ENCODE measurements at regions not wholly inside any gene's neighbourhood (a gene's known extent, or its start where the extent isn't known, plus 50 kb on each side); places are given as distances from the start of the nearest gene placed in this dataset.
"Not testable (repeated sequence)": the region's sequence is repeated elsewhere in the genome, so short reads cannot be mapped to it uniquely, and the experiment has no call there.

GRCh38 chr2:91521944-91522343 is 2830.5 kb downstream of the RPIA start:
- H3K36me3 ChIP-seq (ENCODE audit: control insufficient read depth, insufficient read depth, low read length); H3K27me3 ChIP-seq (ENCODE audit: control insufficient read depth, insufficient read depth, low read length); H3K4me3 ChIP-seq (ENCODE audit: low read depth, low read length); DNase-seq (ENCODE audit: low read depth): not testable (repeated sequence)

GRCh38 chr2:91522877-91523276 is 2831.4 kb downstream of the RPIA start:
- not testable (repeated sequence) for DNase-seq (ENCODE audit: low read depth); H3K36me3 ChIP-seq (ENCODE audit: control insufficient read depth, insufficient read depth, low read length); H3K27me3 ChIP-seq (ENCODE audit: control insufficient read depth, insufficient read depth, low read length); H3K4me3 ChIP-seq (ENCODE audit: low read depth, low read length)

- H3K36me3 ChIP-seq (ENCODE audit: control insufficient read depth, insufficient read depth, low read length); H3K4me3 ChIP-seq (ENCODE audit: low read depth, low read length); DNase-seq (ENCODE audit: low read depth); H3K27me3 ChIP-seq (ENCODE audit: control insufficient read depth, insufficient read depth, low read length): not testable (repeated sequence)
Observed at GRCh38 chr2:91523751-91524150, 2832.3 kb downstream of the RPIA start.

- not testable (repeated sequence) for H3K27me3 ChIP-seq (ENCODE audit: control insufficient read depth, insufficient read depth, low read length); H3K36me3 ChIP-seq (ENCODE audit: control insufficient read depth, insufficient read depth, low read length); H3K4me3 ChIP-seq (ENCODE audit: low read depth, low read length); DNase-seq (ENCODE audit: low read depth)
Observed at GRCh38 chr2:91525587-91525986, 2834.1 kb downstream of the RPIA start.

- H3K27me3 ChIP-seq (ENCODE audit: control insufficient read depth, insufficient read depth, low read length); DNase-seq (ENCODE audit: low read depth); H3K4me3 ChIP-seq (ENCODE audit: low read depth, low read length); H3K36me3 ChIP-seq (ENCODE audit: control insufficient read depth, insufficient read depth, low read length): not testable (repeated sequence)
Observed at GRCh38 chr2:91526083-91526482, 2834.6 kb downstream of the RPIA start.

- not testable (repeated sequence) for DNase-seq (ENCODE audit: low read depth); H3K36me3 ChIP-seq (ENCODE audit: control insufficient read depth, insufficient read depth, low read length); H3K4me3 ChIP-seq (ENCODE audit: low read depth, low read length); H3K27me3 ChIP-seq (ENCODE audit: control insufficient read depth, insufficient read depth, low read length)
Observed at GRCh38 chr2:91527056-91527455, 2835.6 kb downstream of the RPIA start.

GRCh38 chr2:91527491-91528031 is 2836.1 kb downstream of the RPIA start:
- not testable (repeated sequence) for H3K4me3 ChIP-seq (ENCODE audit: low read depth, low read length); H3K36me3 ChIP-seq (ENCODE audit: control insufficient read depth, insufficient read depth, low read length); DNase-seq (ENCODE audit: low read depth); H3K27me3 ChIP-seq (ENCODE audit: control insufficient read depth, insufficient read depth, low read length)

- H3K27me3 ChIP-seq (ENCODE audit: control insufficient read depth, insufficient read depth, low read length); DNase-seq (ENCODE audit: low read depth); H3K36me3 ChIP-seq (ENCODE audit: control insufficient read depth, insufficient read depth, low read length); H3K4me3 ChIP-seq (ENCODE audit: low read depth, low read length): not testable (repeated sequence)
Observed at GRCh38 chr2:91528361-91528760, 2836.9 kb downstream of the RPIA start.

GRCh38 chr2:91536109-91536508 is 2844.6 kb downstream of the RPIA start:
- not testable (repeated sequence) for H3K4me3 ChIP-seq (ENCODE audit: low read depth, low read length); H3K36me3 ChIP-seq (ENCODE audit: control insufficient read depth, insufficient read depth, low read length); H3K27me3 ChIP-seq (ENCODE audit: control insufficient read depth, insufficient read depth, low read length); DNase-seq (ENCODE audit: low read depth)

- not testable (repeated sequence) for H3K27me3 ChIP-seq (ENCODE audit: control insufficient read depth, insufficient read depth, low read length); H3K4me3 ChIP-seq (ENCODE audit: low read depth, low read length); H3K36me3 ChIP-seq (ENCODE audit: control insufficient read depth, insufficient read depth, low read length); DNase-seq (ENCODE audit: low read depth)
Observed at GRCh38 chr2:91536549-91537263, 2845.2 kb downstream of the RPIA start.

GRCh38 chr2:91549316-91549715 is 2857.8 kb downstream of the RPIA start:
- DNase-seq (ENCODE audit: low read depth); H3K36me3 ChIP-seq (ENCODE audit: control insufficient read depth, insufficient read depth, low read length); H3K4me3 ChIP-seq (ENCODE audit: low read depth, low read length); H3K27me3 ChIP-seq (ENCODE audit: control insufficient read depth, insufficient read depth, low read length): not testable (repeated sequence)

GRCh38 chr2:91558234-91558633 is 2866.8 kb downstream of the RPIA start:
- not testable (repeated sequence) for H3K4me3 ChIP-seq (ENCODE audit: low read depth, low read length); DNase-seq (ENCODE audit: low read depth); H3K27me3 ChIP-seq (ENCODE audit: control insufficient read depth, insufficient read depth, low read length); H3K36me3 ChIP-seq (ENCODE audit: control insufficient read depth, insufficient read depth, low read length)

- H3K36me3 ChIP-seq (ENCODE audit: control insufficient read depth, insufficient read depth, low read length); DNase-seq (ENCODE audit: low read depth); H3K27me3 ChIP-seq (ENCODE audit: control insufficient read depth, insufficient read depth, low read length); H3K4me3 ChIP-seq (ENCODE audit: low read depth, low read length): not testable (repeated sequence)
Observed at GRCh38 chr2:91559269-91559668, 2867.8 kb downstream of the RPIA start.

GRCh38 chr2:91559886-91560614 is 2868.6 kb downstream of the RPIA start:
- H3K4me3 ChIP-seq (ENCODE audit: low read depth, low read length); H3K36me3 ChIP-seq (ENCODE audit: control insufficient read depth, insufficient read depth, low read length); DNase-seq (ENCODE audit: low read depth); H3K27me3 ChIP-seq (ENCODE audit: control insufficient read depth, insufficient read depth, low read length): not testable (repeated sequence)

GRCh38 chr2:91562184-91562583 is 2870.7 kb downstream of the RPIA start:
- H3K4me3 ChIP-seq (ENCODE audit: low read depth, low read length); H3K36me3 ChIP-seq (ENCODE audit: control insufficient read depth, insufficient read depth, low read length); DNase-seq (ENCODE audit: low read depth); H3K27me3 ChIP-seq (ENCODE audit: control insufficient read depth, insufficient read depth, low read length): not testable (repeated sequence)
